Tibial nerve (tissue), 3 donors: ENCODE measurements at regions not wholly inside any gene's neighbourhood (a gene's known extent, or its start where the extent isn't known, plus 50 kb on each side); places are given as distances from the start of the nearest gene placed in this dataset.

ENCODE experiments used
- CTCF ChIP-seq, 5 experiments: fragments of 200-600 bp in 3 of 5; fragments of 450-650 bp in 2 of 5; sonication (generic) in 3 of 5; IDR thresholded peaks; one replicate each; pipeline ENCODE4 v1.5.1; 2016 to 2019; ENCODE audit warnings: antibody characterized with exemption in 5 of 5, mild to moderate bottlenecking in 3 of 5, moderate library complexity in 2 of 5
- POLR2A ChIP-seq, 2 donors: fragments of 450-650 bp; IDR thresholded peaks; one replicate each; pipeline ENCODE4 v1.6.1; 2017; ENCODE audit warnings: antibody characterized with exemption in 2 of 2, mild to moderate bottlenecking in 2 of 2, moderate library complexity in 2 of 2

- no peak for TF ChIP-seq POLR2A (IDR thresholded peaks at IDR 0.05)
- TF ChIP-seq CTCF (IDR thresholded peaks at IDR 0.05), result no peak
Measured at GRCh38 chr2:236882074-236882473, 203.6 kb upstream of the COPS8 start.
